PFSK-1 (cell line): ENCODE measurements at regions not wholly inside any gene's neighbourhood (a gene's known extent, or its start where the extent isn't known, plus 50 kb on each side); places are given as distances from the start of the nearest gene placed in this dataset.

Experiments
- POLR2AphosphoS5 ChIP-seq: IDR thresholded peaks from 2 replicates; pipeline ENCODE4 v1.6.1; 2012; ENCODE audit warnings: low read depth, mild to moderate bottlenecking, control low read depth, low read length, moderate library complexity
- SIN3A ChIP-seq: IDR thresholded peaks from 2 replicates; pipeline ENCODE4 v1.6.1; 2012; ENCODE audit warnings: mild to moderate bottlenecking, low read length, moderate library complexity, borderline replicate concordance; ENCODE audit not compliant: insufficient read depth
- TAF1 ChIP-seq: IDR thresholded peaks from 2 replicates; pipeline ENCODE4 v1.6.1; 2012; ENCODE audit warnings: low read length, control low read depth, borderline replicate concordance; ENCODE audit not compliant: insufficient read depth

DNA sequence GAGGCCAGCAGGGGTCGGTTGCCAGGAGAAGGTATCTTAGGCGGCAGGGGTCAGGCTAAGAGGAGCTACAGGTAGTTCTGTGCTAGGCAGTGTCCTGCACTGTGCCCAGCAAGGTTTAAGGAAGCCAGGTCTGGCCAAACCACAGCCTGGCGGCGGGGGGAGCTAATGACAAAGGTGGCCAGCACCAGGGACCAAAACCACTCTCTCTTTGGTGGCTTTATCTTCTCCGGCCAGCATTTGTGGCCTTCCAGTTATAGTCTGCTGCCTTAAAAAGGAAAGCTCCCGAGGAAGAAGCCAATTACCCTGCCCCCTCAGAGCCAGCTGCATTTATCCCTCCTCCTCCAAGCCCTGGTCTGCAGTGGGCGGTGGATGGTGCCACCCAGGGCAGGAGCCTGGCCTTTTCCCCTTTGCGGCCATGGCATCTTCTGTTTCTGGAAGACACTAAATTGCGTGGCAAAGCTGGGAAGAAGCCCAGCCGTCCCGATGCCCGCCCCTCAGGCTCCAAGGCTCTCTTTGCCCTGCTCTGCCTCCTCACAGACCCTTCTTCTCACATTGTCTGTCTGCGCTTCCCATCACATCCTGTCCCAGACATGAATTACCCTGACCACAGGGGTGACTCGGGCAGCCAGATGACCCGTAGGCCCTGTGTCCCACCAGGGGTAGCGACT lies 94.6 kb downstream of the EN1 start:
- TF ChIP-seq TAF1 (no peak), POLR2AphosphoS5 (no peak), SIN3A (no peak)
